ENCODE measurements at regions not wholly inside any gene's neighbourhood (a gene's known extent, or its start where the extent isn't known, plus 50 kb on each side); places are given as distances from the start of the nearest gene placed in this dataset.

DNA sequence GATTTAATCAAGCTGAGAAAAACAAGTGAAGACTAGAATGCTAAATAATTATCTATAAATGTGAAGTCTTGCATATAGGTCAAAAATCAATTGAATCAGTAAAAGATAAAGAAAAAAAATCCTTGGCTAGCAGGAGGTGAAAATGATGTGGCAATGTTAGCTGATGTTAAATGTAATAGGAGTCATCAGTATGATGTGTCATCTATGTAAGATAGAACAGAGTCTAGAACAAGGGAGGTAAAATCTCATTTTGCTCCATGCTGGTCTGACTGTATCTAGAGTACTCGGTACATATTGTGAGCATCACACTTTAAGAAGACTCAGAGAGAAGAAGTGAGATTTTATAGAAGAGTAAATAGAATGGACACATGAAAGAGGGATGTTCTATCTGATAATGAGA is 721.2 kb downstream of the ETS1 start:
- FAIRE-seq (no peak), DNase-seq (ENCODE audit: insufficient read length, low spot score) (no peak)
- TF ChIP-seq POLR2A (IDR thresholded peaks at IDR 0.05; ENCODE audit: low read depth, low read length), result no peak
- TF ChIP-seq POLR2AphosphoS5 (IDR thresholded peaks at IDR 0.05; ENCODE audit: low read depth, low read length), result no peak
- TF ChIP-seq POU2F2 (IDR thresholded peaks at IDR 0.05; ENCODE audit: low read depth, low read length), result no peak
- TF ChIP-seq SPI1 (IDR thresholded peaks at IDR 0.05; ENCODE audit: low read depth, low read length), result no peak
- TF ChIP-seq PAX5 (IDR thresholded peaks at IDR 0.05; ENCODE audit: insufficient read depth, low read length, severe bottlenecking), result no peak
- TF ChIP-seq TAF1 (IDR thresholded peaks at IDR 0.05; ENCODE audit: low read depth, low read length), result no peak

DNA sequence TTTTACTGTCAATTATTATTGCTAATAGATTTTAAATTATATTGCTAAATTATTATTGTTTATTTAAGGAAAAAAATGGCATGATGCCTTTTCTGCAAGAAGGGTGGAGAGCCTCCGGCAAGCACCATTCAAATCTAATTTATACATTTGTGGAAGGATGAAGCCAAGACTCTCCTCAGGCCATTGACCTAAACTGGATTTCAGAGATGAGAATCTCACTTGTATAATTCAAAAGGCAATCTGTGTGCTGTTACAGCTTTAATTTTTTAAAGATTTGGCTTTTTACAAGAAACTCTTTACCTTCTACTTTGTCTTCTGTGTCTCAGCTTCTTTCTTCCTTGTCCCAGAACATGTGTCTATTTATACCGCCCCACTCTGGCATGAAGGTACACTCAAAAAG is 722.5 kb downstream of the ETS1 start:
- DNase-seq (ENCODE audit: insufficient read length, low spot score), result no peak
- no peak for FAIRE-seq
- no peak for TF ChIP-seq PAX5 (IDR thresholded peaks at IDR 0.05; ENCODE audit: insufficient read depth, low read length, severe bottlenecking)
- TF ChIP-seq POLR2A (IDR thresholded peaks at IDR 0.05; ENCODE audit: low read depth, low read length), result no peak
- TF ChIP-seq SPI1 (IDR thresholded peaks at IDR 0.05; ENCODE audit: low read depth, low read length), result no peak
- no peak for TF ChIP-seq TAF1 (IDR thresholded peaks at IDR 0.05; ENCODE audit: low read depth, low read length)
- TF ChIP-seq POLR2AphosphoS5 (IDR thresholded peaks at IDR 0.05; ENCODE audit: low read depth, low read length), result no peak
- TF ChIP-seq POU2F2 (IDR thresholded peaks at IDR 0.05; ENCODE audit: low read depth, low read length), result no peak

DNA sequence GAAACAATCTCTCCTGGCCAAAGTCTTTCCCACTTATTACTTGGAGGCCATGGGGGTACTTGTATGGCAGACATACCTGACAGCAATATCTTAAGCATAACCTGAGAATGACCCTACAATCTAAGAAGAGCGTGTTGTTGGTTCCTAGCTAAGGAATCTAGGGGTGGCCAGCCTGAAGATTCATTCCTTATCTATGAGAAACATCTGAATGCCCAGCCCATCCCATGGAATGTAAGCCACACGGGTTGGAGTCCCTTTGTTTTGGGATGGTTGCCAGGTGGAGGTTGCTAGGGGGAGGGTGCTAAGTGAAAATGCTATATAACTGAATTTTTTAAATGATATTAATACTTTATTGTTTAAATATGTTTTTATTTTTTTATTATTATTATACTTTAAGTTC is 725.0 kb downstream of the ETS1 start:
- no peak for FAIRE-seq

DNA sequence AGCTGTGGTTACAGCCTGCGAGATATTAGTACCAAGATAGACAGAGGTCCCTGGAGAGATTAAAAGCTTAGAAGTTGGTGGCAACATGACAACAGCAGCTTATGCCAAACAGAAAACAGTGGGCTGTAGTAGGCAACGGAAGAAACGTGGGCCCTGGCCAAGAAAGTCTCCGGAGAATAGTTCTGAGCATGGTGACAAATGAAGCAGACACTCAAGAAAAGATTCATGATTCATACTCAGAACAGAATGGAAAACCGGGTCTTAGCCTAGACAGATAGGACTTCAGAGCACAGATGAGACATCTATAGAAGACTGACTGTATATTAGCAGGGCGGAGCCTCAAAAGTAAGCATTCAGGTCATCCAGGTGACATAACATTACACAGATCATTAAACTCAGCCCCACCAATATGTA is 727.4 kb downstream of the ETS1 start:
- no peak for DNase-seq (ENCODE audit: insufficient read length, low spot score)

More for the DNA sequence above, 725.0 kb downstream of the ETS1 start:
- DNase-seq (ENCODE audit: insufficient read length, low spot score), result no peak
- TF ChIP-seq POLR2A (IDR thresholded peaks at IDR 0.05; ENCODE audit: low read depth, low read length) (no peak), POLR2AphosphoS5 (IDR thresholded peaks at IDR 0.05; ENCODE audit: low read depth, low read length) (no peak), PAX5 (IDR thresholded peaks at IDR 0.05; ENCODE audit: insufficient read depth, low read length, severe bottlenecking) (no peak), POU2F2 (IDR thresholded peaks at IDR 0.05; ENCODE audit: low read depth, low read length) (no peak), TAF1 (IDR thresholded peaks at IDR 0.05; ENCODE audit: low read depth, low read length) (no peak), SPI1 (IDR thresholded peaks at IDR 0.05; ENCODE audit: low read depth, low read length) (no peak)

DNA sequence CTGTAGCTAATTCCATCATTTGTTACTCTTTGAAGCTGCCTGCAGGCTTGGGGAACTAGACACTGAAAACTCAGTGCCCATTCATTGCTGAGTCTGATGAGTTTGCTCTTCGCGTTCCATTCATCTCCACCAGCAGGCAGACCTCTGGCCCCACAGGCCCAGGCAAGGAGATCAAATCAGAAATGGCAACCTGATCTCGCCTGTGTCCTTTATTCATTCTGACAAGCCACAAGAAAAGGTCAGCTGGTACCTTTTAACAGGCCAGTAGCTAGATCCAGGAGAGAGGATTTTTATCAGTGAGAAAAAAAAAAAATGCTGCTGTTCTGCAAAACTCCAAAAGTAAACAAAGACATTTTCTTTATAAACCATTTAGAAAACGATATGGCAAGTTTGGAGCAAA is 742.5 kb downstream of the ETS1 start:
- DNase-seq (ENCODE audit: insufficient read length, low spot score), result no peak
- FAIRE-seq, result no peak
- TF ChIP-seq POLR2A (IDR thresholded peaks at IDR 0.05; ENCODE audit: low read depth, low read length) (no peak), POU2F2 (IDR thresholded peaks at IDR 0.05; ENCODE audit: low read depth, low read length) (no peak), PAX5 (IDR thresholded peaks at IDR 0.05; ENCODE audit: insufficient read depth, low read length, severe bottlenecking) (no peak)

More for the DNA sequence above, 727.4 kb downstream of the ETS1 start:
- no peak for FAIRE-seq
- TF ChIP-seq POLR2AphosphoS5 (IDR thresholded peaks at IDR 0.05; ENCODE audit: low read depth, low read length), result no peak
- TF ChIP-seq TAF1 (IDR thresholded peaks at IDR 0.05; ENCODE audit: low read depth, low read length), result no peak
- no peak for TF ChIP-seq POLR2A (IDR thresholded peaks at IDR 0.05; ENCODE audit: low read depth, low read length)
- TF ChIP-seq POU2F2 (IDR thresholded peaks at IDR 0.05; ENCODE audit: low read depth, low read length), result no peak
- no peak for TF ChIP-seq PAX5 (IDR thresholded peaks at IDR 0.05; ENCODE audit: insufficient read depth, low read length, severe bottlenecking)
- TF ChIP-seq SPI1 (IDR thresholded peaks at IDR 0.05; ENCODE audit: low read depth, low read length), result no peak

DNA sequence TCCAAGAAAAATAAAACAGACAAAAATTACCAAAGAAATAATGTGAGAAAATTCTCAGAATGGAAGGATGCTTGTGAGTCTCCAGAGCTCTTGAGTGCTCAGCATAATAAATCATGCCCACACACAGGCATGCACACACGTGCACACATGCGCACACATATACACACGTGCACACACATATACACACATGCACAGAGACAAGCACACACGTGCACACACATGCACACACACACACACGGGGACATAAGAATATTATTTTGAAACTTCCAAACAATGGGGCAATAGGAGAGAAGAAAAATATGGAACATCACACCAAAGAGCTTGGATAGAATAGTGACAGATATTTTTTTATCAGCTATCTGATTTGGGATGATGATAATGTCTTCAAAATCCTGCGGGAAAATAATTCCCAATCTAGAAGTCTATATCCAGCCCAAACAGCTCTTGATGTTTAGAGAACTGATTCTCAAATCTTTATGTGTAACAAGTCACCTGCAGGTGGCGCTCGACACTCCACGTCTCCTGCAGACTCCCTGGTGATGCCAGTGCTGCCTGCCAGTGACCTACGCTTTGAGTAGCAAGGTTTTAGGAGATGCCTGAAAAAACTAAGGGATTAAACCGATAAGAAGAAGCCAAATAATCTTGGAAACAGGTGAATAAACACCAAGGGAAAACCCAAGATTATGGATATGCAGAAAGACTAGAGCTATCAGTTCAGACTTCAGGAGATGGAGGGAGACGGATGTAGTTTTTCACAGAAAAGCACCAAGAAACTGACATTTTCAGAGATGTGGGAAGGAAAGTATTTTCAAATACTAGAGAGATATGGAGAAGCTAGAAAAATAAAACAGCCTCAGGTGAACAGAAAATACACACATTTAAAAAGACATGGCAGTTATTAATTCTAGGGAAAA is 743.6 kb downstream of the ETS1 start:
- DNase-seq (ENCODE audit: insufficient read length, low spot score) (peak; percentile 16), FAIRE-seq (no peak)
- no peak for TF ChIP-seq POLR2A (IDR thresholded peaks at IDR 0.05; ENCODE audit: low read depth, low read length)
- TF ChIP-seq TAF1 (IDR thresholded peaks at IDR 0.05; ENCODE audit: low read depth, low read length), result no peak
- TF ChIP-seq SPI1 (IDR thresholded peaks at IDR 0.05; ENCODE audit: low read depth, low read length), result no peak
- no peak for TF ChIP-seq PAX5 (IDR thresholded peaks at IDR 0.05; ENCODE audit: insufficient read depth, low read length, severe bottlenecking)
- no peak for TF ChIP-seq POU2F2 (IDR thresholded peaks at IDR 0.05; ENCODE audit: low read depth, low read length)
- no peak for TF ChIP-seq POLR2AphosphoS5 (IDR thresholded peaks at IDR 0.05; ENCODE audit: low read depth, low read length)

DNA sequence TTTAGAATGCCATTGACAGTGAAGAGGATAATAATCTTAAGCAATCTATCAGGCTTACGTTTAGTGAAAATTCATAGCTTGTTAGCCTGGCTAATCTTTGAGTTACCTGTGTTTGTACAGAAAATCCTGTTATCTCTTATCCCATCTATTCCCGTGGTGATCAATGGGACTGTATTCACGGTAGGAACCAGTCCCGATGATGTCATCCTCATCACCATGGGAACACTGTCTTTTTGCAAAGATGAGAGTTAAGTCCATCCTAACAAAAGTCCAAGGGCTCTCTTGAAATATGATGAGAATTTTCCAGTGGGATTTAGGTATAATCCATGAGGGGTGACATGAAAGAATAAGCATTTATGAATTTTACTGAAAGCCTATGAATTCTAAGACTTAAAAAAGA is 762.2 kb downstream of the ETS1 start:
- TF ChIP-seq PAX5 (IDR thresholded peaks at IDR 0.05; ENCODE audit: insufficient read depth, low read length, severe bottlenecking) (no peak), POLR2AphosphoS5 (IDR thresholded peaks at IDR 0.05; ENCODE audit: low read depth, low read length) (no peak), POLR2A (IDR thresholded peaks at IDR 0.05; ENCODE audit: low read depth, low read length) (no peak), SPI1 (IDR thresholded peaks at IDR 0.05; ENCODE audit: low read depth, low read length) (no peak), POU2F2 (IDR thresholded peaks at IDR 0.05; ENCODE audit: low read depth, low read length) (no peak), TAF1 (IDR thresholded peaks at IDR 0.05; ENCODE audit: low read depth, low read length) (no peak)
- FAIRE-seq, result no peak
- DNase-seq (ENCODE audit: insufficient read length, low spot score), result no peak

DNA sequence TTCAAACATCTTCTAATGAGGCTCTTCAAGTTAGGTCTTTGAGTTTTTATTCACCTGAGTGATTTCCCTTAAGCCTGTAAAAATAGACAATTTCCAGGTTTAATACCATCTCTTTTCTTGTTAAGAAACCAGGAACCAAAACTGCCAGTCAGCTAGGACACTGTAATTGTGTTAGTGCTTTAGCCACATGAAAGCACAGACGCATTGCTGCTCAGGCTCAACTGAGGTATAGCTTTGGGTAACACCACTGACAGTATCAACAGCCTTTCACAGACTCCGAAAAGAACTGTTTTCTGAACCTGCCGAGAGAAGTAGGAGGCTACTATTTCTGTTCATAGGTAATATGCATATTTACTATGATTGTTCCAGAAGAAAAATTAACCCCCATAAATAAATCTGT is 768.7 kb downstream of the ETS1 start:
- DNase-seq (ENCODE audit: insufficient read length, low spot score), result no peak
- no peak for TF ChIP-seq POLR2AphosphoS5 (IDR thresholded peaks at IDR 0.05; ENCODE audit: low read depth, low read length)
- no peak for TF ChIP-seq POU2F2 (IDR thresholded peaks at IDR 0.05; ENCODE audit: low read depth, low read length)
- TF ChIP-seq SPI1 (IDR thresholded peaks at IDR 0.05; ENCODE audit: low read depth, low read length), result no peak
- TF ChIP-seq TAF1 (IDR thresholded peaks at IDR 0.05; ENCODE audit: low read depth, low read length), result no peak
- no peak for TF ChIP-seq POLR2A (IDR thresholded peaks at IDR 0.05; ENCODE audit: low read depth, low read length)
- no peak for FAIRE-seq

DNA sequence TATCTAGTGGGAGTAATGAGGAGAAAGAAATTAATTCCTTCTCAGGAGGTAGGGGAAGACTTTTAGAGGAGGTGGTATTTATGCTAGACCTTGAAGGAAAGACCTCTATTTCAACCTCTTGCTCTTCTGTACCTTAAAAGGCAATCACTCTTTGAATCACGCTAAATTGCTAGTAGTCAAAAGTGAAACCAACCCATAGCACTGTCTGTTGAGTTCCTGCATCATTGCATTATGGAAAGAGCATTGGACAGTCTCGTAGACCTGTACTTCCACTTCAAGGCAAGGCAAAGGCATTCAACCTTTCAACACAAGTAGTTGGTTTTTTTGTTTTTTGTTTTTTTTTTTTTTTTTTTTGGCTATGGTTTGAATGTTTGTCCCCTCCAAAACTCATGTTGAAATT is 770.4 kb downstream of the ETS1 start:
- FAIRE-seq (no peak), DNase-seq (ENCODE audit: insufficient read length, low spot score) (no peak)
- TF ChIP-seq POLR2AphosphoS5 (IDR thresholded peaks at IDR 0.05; ENCODE audit: low read depth, low read length) (no peak), PAX5 (IDR thresholded peaks at IDR 0.05; ENCODE audit: insufficient read depth, low read length, severe bottlenecking) (no peak), TAF1 (IDR thresholded peaks at IDR 0.05; ENCODE audit: low read depth, low read length) (no peak), SPI1 (IDR thresholded peaks at IDR 0.05; ENCODE audit: low read depth, low read length) (no peak), POLR2A (IDR thresholded peaks at IDR 0.05; ENCODE audit: low read depth, low read length) (no peak), POU2F2 (IDR thresholded peaks at IDR 0.05; ENCODE audit: low read depth, low read length) (no peak)

All from GM12891 (cell line).